Prostate gland (tissue), 2 donors: ENCODE measurements at regions not wholly inside any gene's neighbourhood (a gene's known extent, or its start where the extent isn't known, plus 50 kb on each side); places are given as distances from the start of the nearest gene placed in this dataset.

Experiments used
- CTCF ChIP-seq, 4 experiments: fragments of 200-600 bp in 2 of 4; fragments of 450-650 bp in 2 of 4; sonication (generic) in 2 of 4; IDR thresholded peaks; 1 replicate in 3 of 4; 2 replicates in 1 of 4; pipeline ENCODE4 v1.5.1; 2016 to 2019; ENCODE audit warnings: antibody characterized with exemption in 4 of 4, mild to moderate bottlenecking in 2 of 4, moderate library complexity in 2 of 4
- POLR2A ChIP-seq: fragments of 450-650 bp; IDR thresholded peaks from one replicate; pipeline ENCODE4 v1.6.1; 2016; ENCODE audit warnings: antibody characterized with exemption, mild to moderate bottlenecking

GRCh38 chr3:116618930-116619329, 90.6 kb upstream of the TUSC7 start:
- no peak for TF ChIP-seq CTCF (IDR thresholded peaks at IDR 0.05)
- no peak for TF ChIP-seq POLR2A
